ENCODE measurements at regions not wholly inside any gene's neighbourhood (a gene's known extent, or its start where the extent isn't known, plus 50 kb on each side); places are given as distances from the start of the nearest gene placed in this dataset.

- TF ChIP-seq CREB1 (IDR thresholded peaks at IDR 0.05; ENCODE audit: low read depth), result no peak
- TF ChIP-seq, protein P1, sequence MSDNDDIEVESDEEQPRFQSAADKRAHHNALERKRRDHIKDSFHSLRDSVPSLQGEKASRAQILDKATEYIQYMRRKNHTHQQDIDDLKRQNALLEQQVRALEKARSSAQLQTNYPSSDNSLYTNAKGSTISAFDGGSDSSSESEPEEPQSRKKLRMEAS (IDR thresholded peaks at IDR 0.05), result no peak
Measured at GRCh38 chr12:88650715-88651114, 70.4 kb upstream of the KITLG start.
